ENCODE measurements at regions not wholly inside any gene's neighbourhood (a gene's known extent, or its start where the extent isn't known, plus 50 kb on each side); places are given as distances from the start of the nearest gene placed in this dataset.

DNA sequence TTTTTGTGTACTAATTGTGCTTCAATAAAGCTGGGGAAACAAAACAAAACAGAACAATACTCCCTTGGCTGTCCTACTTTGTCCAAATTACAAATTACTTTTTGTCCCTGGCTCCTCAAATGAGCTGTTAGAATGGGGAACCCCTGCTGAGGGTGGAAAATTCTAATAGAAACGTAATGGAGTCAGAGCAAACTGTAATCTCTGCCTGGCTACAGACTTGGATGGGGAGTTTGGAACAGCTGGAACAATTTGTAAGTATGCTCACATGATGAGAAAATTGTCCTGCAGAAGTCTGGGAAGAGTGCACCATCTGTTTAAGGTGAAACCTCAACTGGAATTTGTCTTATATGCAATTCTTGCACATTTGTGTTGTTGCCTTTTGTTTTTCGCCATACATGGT lies 364.4 kb upstream of the CLNK start:
- TF ChIP-seq POLR2A (conservative IDR thresholded peaks at IDR 0.05) (no peak), ZNF785 (CRISPR knock-in tag; IDR thresholded peaks at IDR 0.05) (no peak), EZH2 (IDR thresholded peaks at IDR 0.05; ENCODE audit: borderline replicate concordance, low read depth, low read length) (no peak), SPI1 (IDR thresholded peaks at IDR 0.05; ENCODE audit: borderline replicate concordance, low read depth, low read length) (no peak), JUND (IDR thresholded peaks at IDR 0.05; ENCODE audit: borderline replicate concordance, low read depth, low read length) (no peak), JUND (tag; IDR thresholded peaks at IDR 0.05; ENCODE audit: borderline replicate concordance, low read depth, low read length) (no peak), SRSF1 (IDR thresholded peaks at IDR 0.05; ENCODE audit: low read depth, low read length) (no peak), ZNF274 (IDR thresholded peaks at IDR 0.05; ENCODE audit: borderline replicate concordance, low read depth, low read length) (no peak), ZNF24 (IDR thresholded peaks at IDR 0.05) (no peak), TCF7 (IDR thresholded peaks at IDR 0.05; ENCODE audit: borderline replicate concordance) (no peak), COPS2 (conservative IDR thresholded peaks at IDR 0.05) (no peak)
- TF ChIP-seq, protein P1, sequence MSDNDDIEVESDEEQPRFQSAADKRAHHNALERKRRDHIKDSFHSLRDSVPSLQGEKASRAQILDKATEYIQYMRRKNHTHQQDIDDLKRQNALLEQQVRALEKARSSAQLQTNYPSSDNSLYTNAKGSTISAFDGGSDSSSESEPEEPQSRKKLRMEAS (CRISPR knock-in tag; IDR thresholded peaks at IDR 0.05): no peak
- TF ChIP-seq, protein P2, sequence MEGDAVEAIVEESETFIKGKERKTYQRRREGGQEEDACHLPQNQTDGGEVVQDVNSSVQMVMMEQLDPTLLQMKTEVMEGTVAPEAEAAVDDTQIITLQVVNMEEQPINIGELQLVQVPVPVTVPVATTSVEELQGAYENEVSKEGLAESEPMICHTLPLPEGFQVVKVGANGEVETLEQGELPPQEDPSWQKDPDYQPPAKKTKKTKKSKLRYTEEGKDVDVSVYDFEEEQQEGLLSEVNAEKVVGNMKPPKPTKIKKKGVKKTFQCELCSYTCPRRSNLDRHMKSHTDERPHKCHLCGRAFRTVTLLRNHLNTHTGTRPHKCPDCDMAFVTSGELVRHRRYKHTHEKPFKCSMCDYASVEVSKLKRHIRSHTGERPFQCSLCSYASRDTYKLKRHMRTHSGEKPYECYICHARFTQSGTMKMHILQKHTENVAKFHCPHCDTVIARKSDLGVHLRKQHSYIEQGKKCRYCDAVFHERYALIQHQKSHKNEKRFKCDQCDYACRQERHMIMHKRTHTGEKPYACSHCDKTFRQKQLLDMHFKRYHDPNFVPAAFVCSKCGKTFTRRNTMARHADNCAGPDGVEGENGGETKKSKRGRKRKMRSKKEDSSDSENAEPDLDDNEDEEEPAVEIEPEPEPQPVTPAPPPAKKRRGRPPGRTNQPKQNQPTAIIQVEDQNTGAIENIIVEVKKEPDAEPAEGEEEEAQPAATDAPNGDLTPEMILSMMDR (IDR thresholded peaks at IDR 0.05 in 2 of 3, conservative IDR thresholded peaks at IDR 0.05 in 1 of 3; ENCODE audit: insufficient read depth in 2 of 3, low read depth in 1 of 3, low read length in 3 of 3): no peak
- TF ChIP-seq, protein P3, sequence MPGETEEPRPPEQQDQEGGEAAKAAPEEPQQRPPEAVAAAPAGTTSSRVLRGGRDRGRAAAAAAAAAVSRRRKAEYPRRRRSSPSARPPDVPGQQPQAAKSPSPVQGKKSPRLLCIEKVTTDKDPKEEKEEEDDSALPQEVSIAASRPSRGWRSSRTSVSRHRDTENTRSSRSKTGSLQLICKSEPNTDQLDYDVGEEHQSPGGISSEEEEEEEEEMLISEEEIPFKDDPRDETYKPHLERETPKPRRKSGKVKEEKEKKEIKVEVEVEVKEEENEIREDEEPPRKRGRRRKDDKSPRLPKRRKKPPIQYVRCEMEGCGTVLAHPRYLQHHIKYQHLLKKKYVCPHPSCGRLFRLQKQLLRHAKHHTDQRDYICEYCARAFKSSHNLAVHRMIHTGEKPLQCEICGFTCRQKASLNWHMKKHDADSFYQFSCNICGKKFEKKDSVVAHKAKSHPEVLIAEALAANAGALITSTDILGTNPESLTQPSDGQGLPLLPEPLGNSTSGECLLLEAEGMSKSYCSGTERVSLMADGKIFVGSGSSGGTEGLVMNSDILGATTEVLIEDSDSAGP (CRISPR knock-in tag; IDR thresholded peaks at IDR 0.05): no peak
- TF ChIP-seq, protein P4, sequence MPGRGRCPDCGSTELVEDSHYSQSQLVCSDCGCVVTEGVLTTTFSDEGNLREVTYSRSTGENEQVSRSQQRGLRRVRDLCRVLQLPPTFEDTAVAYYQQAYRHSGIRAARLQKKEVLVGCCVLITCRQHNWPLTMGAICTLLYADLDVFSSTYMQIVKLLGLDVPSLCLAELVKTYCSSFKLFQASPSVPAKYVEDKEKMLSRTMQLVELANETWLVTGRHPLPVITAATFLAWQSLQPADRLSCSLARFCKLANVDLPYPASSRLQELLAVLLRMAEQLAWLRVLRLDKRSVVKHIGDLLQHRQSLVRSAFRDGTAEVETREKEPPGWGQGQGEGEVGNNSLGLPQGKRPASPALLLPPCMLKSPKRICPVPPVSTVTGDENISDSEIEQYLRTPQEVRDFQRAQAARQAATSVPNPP (IDR thresholded peaks at IDR 0.05; ENCODE audit: borderline replicate concordance, insufficient read depth, insufficient read length): no peak
